ENCODE measurements at regions not wholly inside any gene's neighbourhood (a gene's known extent, or its start where the extent isn't known, plus 50 kb on each side); places are given as distances from the start of the nearest gene placed in this dataset.

GRCh38 chr1:192441492-192441891, 124.7 kb downstream of the RGS21 start:
- no peak for ATAC-seq
- no peak overlapping the region for H3K4me3 ChIP-seq (ENCODE audit: low read depth in 2 of 2, low read length in 2 of 2)
- no peaks in the 10 kb centered on the region for H3K9me3 ChIP-seq (ENCODE audit: control insufficient read depth, insufficient read depth, low read depth, low read length)
- no TSS peak for BruUV-seq (replicated peaks)
- ChIA-PET POLR2A (no interaction called here), CTCF (no interaction called here)
- no peaks in the 10 kb centered on the region for H3K4me1 ChIP-seq (ENCODE audit: control insufficient read depth, insufficient read depth, low read length)
- H3K27me3 ChIP-seq (ENCODE audit: control insufficient read depth, insufficient read depth, low read length): no peaks in the 10 kb centered on the region
- no peak overlapping the region for H3K27ac ChIP-seq (ENCODE audit: low read length)
- DNase-seq (ENCODE audit: low read depth, low spot score): no peak
- TF ChIP-seq TCF7L2 (IDR thresholded peaks at IDR 0.05; ENCODE audit: low read depth, low read length) (no peak), SIN3A (IDR thresholded peaks at IDR 0.05; ENCODE audit: borderline replicate concordance, insufficient read depth, low read depth, low read length) (no peak), CTCF (IDR thresholded peaks at IDR 0.05) (no peak), POLR2AphosphoS5 (IDR thresholded peaks at IDR 0.05; ENCODE audit: low read depth, low read length) (no peak), REST (IDR thresholded peaks at IDR 0.05; ENCODE audit: insufficient read depth in 1 of 2, low read depth in 2 of 2, low read length in 1 of 2) (no peak)
- intact Hi-C loops (cut with micrococcal nuclease; ENCODE audit: unreplicated experiment): no loop called here
- in situ Hi-C loops (cut with HindIII; ENCODE audit: low pct_unique_long_range_greater_than_20kb, low sequenced_read_pairs): no loop called here
- no peaks in the 10 kb centered on the region for H3K36me3 ChIP-seq (ENCODE audit: control insufficient read depth, insufficient read depth, low read length)

- no peaks in the 10 kb centered on the region for H3K36me3 ChIP-seq (ENCODE audit: control insufficient read depth, insufficient read depth, low read length)
- H3K4me3 ChIP-seq (ENCODE audit: low read depth in 2 of 2, low read length in 2 of 2): no peak overlapping the region
- no peak for ATAC-seq
- no peaks in the 10 kb centered on the region for H3K4me1 ChIP-seq (ENCODE audit: control insufficient read depth, insufficient read depth, low read length)
- no peak for TF ChIP-seq TCF7L2 (IDR thresholded peaks at IDR 0.05; ENCODE audit: low read depth, low read length)
- no peak for TF ChIP-seq REST (IDR thresholded peaks at IDR 0.05; ENCODE audit: insufficient read depth in 1 of 2, low read depth in 2 of 2, low read length in 1 of 2)
- no peak for TF ChIP-seq SIN3A (IDR thresholded peaks at IDR 0.05; ENCODE audit: borderline replicate concordance, insufficient read depth, low read depth, low read length)
- TF ChIP-seq CTCF (IDR thresholded peaks at IDR 0.05): no peak
- no peak for TF ChIP-seq POLR2AphosphoS5 (IDR thresholded peaks at IDR 0.05; ENCODE audit: low read depth, low read length)
- no peaks in the 10 kb centered on the region for H3K9me3 ChIP-seq (ENCODE audit: control insufficient read depth, insufficient read depth, low read depth, low read length)
- in situ Hi-C loops (cut with HindIII; ENCODE audit: low pct_unique_long_range_greater_than_20kb, low sequenced_read_pairs): no loop called here
- POLR2A ChIA-PET: no interaction called here
- no TSS peak for BruUV-seq (replicated peaks)
- H3K27ac ChIP-seq (ENCODE audit: low read length): no peak overlapping the region
- intact Hi-C loops (cut with micrococcal nuclease; ENCODE audit: unreplicated experiment): no loop called here
- no peaks in the 10 kb centered on the region for H3K27me3 ChIP-seq (ENCODE audit: control insufficient read depth, insufficient read depth, low read length)
- DNase-seq (ENCODE audit: low read depth, low spot score): no peak
- CTCF ChIA-PET: no interaction called here
These were observed 125.9 kb downstream of the RGS21 start for GRCh38 chr1:192442736-192443135.
